H9 (cell line): ENCODE measurements at regions not wholly inside any gene's neighbourhood (a gene's known extent, or its start where the extent isn't known, plus 50 kb on each side); places are given as distances from the start of the nearest gene placed in this dataset.

ENCODE experiments used
- DNase-seq: peaks from one replicate; pipeline ENCODE4 v3.0.0-alpha.2; 2017
- H2AFZ ChIP-seq: one replicate; pipeline ENCODE4 v1.6.1; 2013; ENCODE audit warnings: mild to moderate bottlenecking, low read length, control low read depth, moderate library complexity
- H2AK5ac ChIP-seq: 2 replicates; pipeline ENCODE4 v1.6.1; 2013; ENCODE audit warnings: low read length, control low read depth, mixed read lengths; ENCODE audit not compliant: insufficient read length
- H2BK120ac ChIP-seq: one replicate; pipeline ENCODE4 v1.6.1; 2013; ENCODE audit warnings: low read depth, mild to moderate bottlenecking, low read length, control low read depth, inconsistent platforms; ENCODE audit not compliant: poor library complexity, severe bottlenecking
- H2BK12ac ChIP-seq: 2 replicates; pipeline ENCODE4 v1.6.1; 2013; ENCODE audit warnings: low read length, control low read depth, mixed read lengths, low read depth; ENCODE audit not compliant: insufficient read length
- H2BK15ac ChIP-seq: 2 replicates; pipeline ENCODE4 v1.6.1; 2013; ENCODE audit warnings: low read depth, low read length, control low read depth
- H2BK20ac ChIP-seq: one replicate; pipeline ENCODE4 v1.6.1; 2013; ENCODE audit warnings: low read depth, mild to moderate bottlenecking, low read length, control low read depth, inconsistent platforms; ENCODE audit not compliant: poor library complexity, severe bottlenecking
- H2BK5ac ChIP-seq: 2 replicates; pipeline ENCODE4 v1.6.1; 2013; ENCODE audit warnings: low read length, control low read depth, mixed read lengths; ENCODE audit not compliant: insufficient read length
- H3K14ac ChIP-seq: 2 replicates; pipeline ENCODE4 v1.6.1; 2013; ENCODE audit warnings: low read length, control low read depth; ENCODE audit not compliant: insufficient read depth
- H3K18ac ChIP-seq: 2 replicates; pipeline ENCODE4 v1.6.1; 2013; ENCODE audit warnings: low read depth, mild to moderate bottlenecking, mixed read lengths, low read length, control low read depth; ENCODE audit not compliant: insufficient read length
- H3K23ac ChIP-seq: 2 replicates; pipeline ENCODE4 v1.6.1; 2013; ENCODE audit warnings: low read length, control low read depth, mixed read lengths, low read depth; ENCODE audit not compliant: insufficient read length
- H3K23me2 ChIP-seq: 2 replicates; pipeline ENCODE4 v1.6.1; 2013; ENCODE audit warnings: low read depth, mild to moderate bottlenecking, mixed read lengths, low read length, control low read depth; ENCODE audit not compliant: insufficient read length, poor library complexity, severe bottlenecking
- H3K27ac ChIP-seq: 2 replicates; pipeline ENCODE4 v1.5.1; 2013; ENCODE audit warnings: low read length, control low read depth, mixed read lengths, low read depth; ENCODE audit not compliant: insufficient read length
- H3K27me3 ChIP-seq: 2 replicates; pipeline ENCODE4 v1.6.1; 2013; ENCODE audit warnings: low read length, control low read depth, inconsistent platforms; ENCODE audit not compliant: insufficient read depth
- H3K4ac ChIP-seq: 2 replicates; pipeline ENCODE4 v1.6.1; 2013; ENCODE audit warnings: low read depth, mild to moderate bottlenecking, control low read depth, inconsistent platforms, low read length, moderate library complexity
- H3K4me1 ChIP-seq: 2 replicates; pipeline ENCODE4 v1.6.1; 2013; ENCODE audit warnings: low read length, control low read depth, inconsistent platforms; ENCODE audit not compliant: insufficient read depth
- H3K4me2 ChIP-seq: 2 replicates; pipeline ENCODE4 v1.6.1; 2013; ENCODE audit warnings: low read length, control low read depth, mixed read lengths; ENCODE audit not compliant: insufficient read length, insufficient read depth
- H3K56ac ChIP-seq: 2 replicates; pipeline ENCODE4 v1.6.1; 2013; ENCODE audit warnings: low read depth, mild to moderate bottlenecking, mixed read lengths, low read length, control low read depth; ENCODE audit not compliant: insufficient read length
- H3K79me1 ChIP-seq: 2 replicates; pipeline ENCODE4 v1.6.1; 2013; ENCODE audit warnings: low read depth, mild to moderate bottlenecking, moderate library complexity, low read length, control low read depth, inconsistent platforms; ENCODE audit not compliant: insufficient read depth, poor library complexity, severe bottlenecking
- H3K79me2 ChIP-seq: 2 replicates; pipeline ENCODE4 v1.6.1; 2013; ENCODE audit warnings: low read length, control low read depth, inconsistent platforms; ENCODE audit not compliant: insufficient read depth
- H3K9ac ChIP-seq: 2 replicates; pipeline ENCODE4 v1.6.1; 2013; ENCODE audit warnings: low read length, control low read depth, mixed read lengths; ENCODE audit not compliant: insufficient read length; ENCODE audit errors: extremely low read depth
- H3K9me3 ChIP-seq: one replicate; pipeline ENCODE4 v1.6.1; 2013; ENCODE audit warnings: low read depth, low read length, inconsistent platforms; ENCODE audit not compliant: control insufficient read depth
- H3T11ph ChIP-seq: one replicate; pipeline ENCODE4 v1.6.1; 2013; ENCODE audit warnings: mild to moderate bottlenecking, low read length, control low read depth, inconsistent platforms
- H4K20me1 ChIP-seq: one replicate; pipeline ENCODE4 v1.6.1; 2013; ENCODE audit not compliant: control insufficient read depth, insufficient read length, insufficient read depth
- H4K5ac ChIP-seq: 2 replicates; pipeline ENCODE4 v1.6.1; 2013; ENCODE audit warnings: low read depth, mild to moderate bottlenecking, mixed read lengths, low read length, control low read depth; ENCODE audit not compliant: insufficient read length
- H4K8ac ChIP-seq: replicated peaks from 2 replicates; pipeline ENCODE4 v1.6.1; 2013; ENCODE audit warnings: low read length, control low read depth, mixed read lengths, low read depth; ENCODE audit not compliant: insufficient read length
- H4K91ac ChIP-seq: 2 replicates; pipeline ENCODE4 v1.6.1; 2013; ENCODE audit warnings: low read depth, mild to moderate bottlenecking, moderate library complexity, mixed read lengths, low read length, control low read depth; ENCODE audit not compliant: insufficient read length
- H3K27ac Mint-ChIP-seq, 3 experiments: 2 replicates in 2 of 3; 3 replicates in 1 of 3; pipeline ENCODE4 v1.8.0; 2020 to 2021; ENCODE audit warnings: mixed read lengths in 3 of 3, mild to moderate bottlenecking in 1 of 3, moderate library complexity in 1 of 3
- H3K27me3 Mint-ChIP-seq: 2 replicates; pipeline ENCODE4 v1.8.0; 2021; ENCODE audit warnings: low read depth, mild to moderate bottlenecking, moderate library complexity, mixed read lengths
- H3K36me3 Mint-ChIP-seq, 3 experiments: 2 replicates in 2 of 3; 3 replicates in 1 of 3; pipeline ENCODE4 v1.8.0; 2020 to 2021; ENCODE audit warnings: low read depth in 3 of 3, mixed read lengths in 3 of 3; ENCODE audit not compliant: insufficient read depth in 1 of 3
- H3K4me1 Mint-ChIP-seq, 2 experiments: 2 replicates each; pipeline ENCODE4 v1.8.0; 2020; ENCODE audit warnings: mixed read lengths in 2 of 2
- H3K4me3 Mint-ChIP-seq, 2 experiments: 2 replicates in 1 of 2; 3 replicates in 1 of 2; pipeline ENCODE4 v1.8.0; 2020 to 2021; ENCODE audit warnings: mild to moderate bottlenecking in 2 of 2, mixed read lengths in 2 of 2, moderate library complexity in 1 of 2
- H3K9me3 Mint-ChIP-seq, 2 experiments: 2 replicates in 1 of 2; 3 replicates in 1 of 2; pipeline ENCODE4 v1.8.0; 2020; ENCODE audit warnings: mild to moderate bottlenecking in 2 of 2, mixed read lengths in 2 of 2, moderate library complexity in 1 of 2
- WGBS: extraction: QIAGEN DNeasy Blood & Tissue Kit; methylation state at CpG from one replicate; pipeline ENCODE4 v1.1.7; 2013; ENCODE audit warnings: missing lambda C conversion rate, low lambda C conversion rate, mixed read lengths; ENCODE audit not compliant: insufficient read length; ENCODE audit errors: extremely low coverage; 5-methylcytosine and 5-hydroxymethylcytosine counted together
- TF ChIP-seq, protein P1 (sequence below): fragments of 200-600 bp; sonication (generic); conservative IDR thresholded peaks from 3 replicates; pipeline ENCODE4 v1.8.0; 2021; ENCODE audit warnings: antibody characterized with exemption, mild to moderate bottlenecking

DNA sequence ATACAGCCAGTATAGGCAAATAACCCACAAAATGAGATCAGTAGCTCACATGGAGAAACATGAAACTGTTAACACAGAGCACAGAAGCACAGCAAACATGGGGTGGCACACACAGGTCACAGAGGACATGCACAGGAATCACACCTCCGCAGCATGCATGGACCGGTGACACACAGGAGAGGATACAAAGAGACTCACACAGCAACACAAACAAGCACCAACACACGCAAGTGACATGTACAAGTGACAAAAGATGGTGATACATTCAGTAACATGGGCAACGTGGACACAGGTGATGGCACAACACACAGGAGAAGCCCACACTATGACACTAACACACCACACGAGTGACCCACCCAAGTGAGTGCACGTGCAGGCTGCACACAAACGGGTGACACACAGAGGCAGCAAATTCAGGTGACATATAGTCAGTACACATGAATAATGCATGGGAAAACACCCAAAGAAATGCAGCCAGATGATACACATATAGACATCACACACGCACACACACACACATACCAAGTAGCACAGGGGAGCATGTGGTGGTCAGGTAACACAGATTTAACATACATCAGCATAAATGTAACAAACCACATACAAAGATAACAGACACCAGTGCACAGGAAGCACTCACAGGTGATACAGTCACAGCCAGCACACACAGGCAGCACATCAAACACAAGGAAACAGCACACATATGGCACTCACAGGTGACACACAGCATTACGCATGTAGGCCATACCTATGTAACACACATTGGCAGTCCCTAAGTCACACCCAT is 216.0 kb upstream of the SFSWAP start:
- Histone ChIP-seq H4K20me1 (no peaks in the 10 kb centered on the region), H3K4me1 (no peaks in the 10 kb centered on the region)

More for the DNA sequence above, 216.0 kb upstream of the SFSWAP start:
- H2AK5ac ChIP-seq: no peak overlapping the region
- no peak overlapping the region for H3K4me2 ChIP-seq
- Mint-ChIP-seq H3K9me3 (no peaks in the 10 kb centered on the region), H3K27me3 (peaks cover 19% of the 10 kb centered on the region), H3K36me3 (no peaks in the 10 kb centered on the region), H3K4me3 (no peak overlapping the region), H3K27ac (no peak overlapping the region; a peak in 1 of 7 replicates), H3K4me1 (no peaks in the 10 kb centered on the region)
- no peak overlapping the region for H3K18ac ChIP-seq
- DNase-seq: peak; percentile 20
- H3K23ac ChIP-seq: no peak overlapping the region
- H2BK15ac ChIP-seq: no peak overlapping the region
- H3K27me3 ChIP-seq: no peaks in the 10 kb centered on the region; the same call in 1 of the 2 replicates
- H2BK12ac ChIP-seq: no peak overlapping the region
- no peak overlapping the region for H3T11ph ChIP-seq
- H2AFZ ChIP-seq: no peak overlapping the region
- H3K79me1 ChIP-seq: no peaks in the 10 kb centered on the region
- H3K23me2 ChIP-seq: no peaks in the 10 kb centered on the region
- H2BK5ac ChIP-seq: no peak overlapping the region
- H3K14ac ChIP-seq: no peak overlapping the region
- H2BK20ac ChIP-seq: no peak overlapping the region
- no peak overlapping the region for H4K8ac ChIP-seq
- no peak overlapping the region for H3K27ac ChIP-seq
- no peak overlapping the region for H3K9ac ChIP-seq
- H4K5ac ChIP-seq: no peak overlapping the region
- H3K4ac ChIP-seq: no peak overlapping the region
- H2BK120ac ChIP-seq: no peak overlapping the region
- WGBS: no CpG with 5 or more reads among the region's 9 CpGs
- H3K56ac ChIP-seq: no peak overlapping the region
- TF ChIP-seq, protein P1, sequence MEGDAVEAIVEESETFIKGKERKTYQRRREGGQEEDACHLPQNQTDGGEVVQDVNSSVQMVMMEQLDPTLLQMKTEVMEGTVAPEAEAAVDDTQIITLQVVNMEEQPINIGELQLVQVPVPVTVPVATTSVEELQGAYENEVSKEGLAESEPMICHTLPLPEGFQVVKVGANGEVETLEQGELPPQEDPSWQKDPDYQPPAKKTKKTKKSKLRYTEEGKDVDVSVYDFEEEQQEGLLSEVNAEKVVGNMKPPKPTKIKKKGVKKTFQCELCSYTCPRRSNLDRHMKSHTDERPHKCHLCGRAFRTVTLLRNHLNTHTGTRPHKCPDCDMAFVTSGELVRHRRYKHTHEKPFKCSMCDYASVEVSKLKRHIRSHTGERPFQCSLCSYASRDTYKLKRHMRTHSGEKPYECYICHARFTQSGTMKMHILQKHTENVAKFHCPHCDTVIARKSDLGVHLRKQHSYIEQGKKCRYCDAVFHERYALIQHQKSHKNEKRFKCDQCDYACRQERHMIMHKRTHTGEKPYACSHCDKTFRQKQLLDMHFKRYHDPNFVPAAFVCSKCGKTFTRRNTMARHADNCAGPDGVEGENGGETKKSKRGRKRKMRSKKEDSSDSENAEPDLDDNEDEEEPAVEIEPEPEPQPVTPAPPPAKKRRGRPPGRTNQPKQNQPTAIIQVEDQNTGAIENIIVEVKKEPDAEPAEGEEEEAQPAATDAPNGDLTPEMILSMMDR: no peak
- H4K91ac ChIP-seq: no peak overlapping the region
- no peaks in the 10 kb centered on the region for H3K9me3 ChIP-seq
- no peaks in the 10 kb centered on the region for H3K79me2 ChIP-seq
